NCI-H446 (cell line): ENCODE measurements at regions not wholly inside any gene's neighbourhood (a gene's known extent, or its start where the extent isn't known, plus 50 kb on each side); places are given as distances from the start of the nearest gene placed in this dataset.
"Not testable (repeated sequence)": the region's sequence is repeated elsewhere in the genome, so short reads cannot be mapped to it uniquely, and the experiment has no call there.

Source experiments
- DNase-seq, 2 experiments: peaks; one replicate each; lab custom pipeline; 2025; lab: John Stamatoyannopoulos, UW

DNA sequence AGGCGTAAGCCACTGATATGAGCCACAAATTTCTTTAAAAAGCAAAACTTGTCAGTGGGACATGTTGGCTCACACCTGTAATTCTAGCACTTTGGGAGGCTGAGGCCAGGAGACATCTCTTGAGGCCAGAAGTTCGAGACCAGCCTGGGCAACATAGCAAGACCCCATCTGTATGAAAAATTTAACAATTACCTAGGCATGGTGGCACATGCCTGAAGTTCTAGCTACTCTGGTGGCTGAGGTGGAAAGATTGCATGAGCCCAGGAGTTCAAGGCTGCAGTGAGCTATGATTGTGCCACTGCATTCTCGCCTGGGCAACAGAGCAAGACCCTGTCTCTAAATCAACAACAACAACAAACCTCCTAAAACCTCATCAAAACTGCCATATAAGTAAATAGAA is 147.6 kb upstream of the BARHL2 start:
- DNase-seq = no peak

DNA sequence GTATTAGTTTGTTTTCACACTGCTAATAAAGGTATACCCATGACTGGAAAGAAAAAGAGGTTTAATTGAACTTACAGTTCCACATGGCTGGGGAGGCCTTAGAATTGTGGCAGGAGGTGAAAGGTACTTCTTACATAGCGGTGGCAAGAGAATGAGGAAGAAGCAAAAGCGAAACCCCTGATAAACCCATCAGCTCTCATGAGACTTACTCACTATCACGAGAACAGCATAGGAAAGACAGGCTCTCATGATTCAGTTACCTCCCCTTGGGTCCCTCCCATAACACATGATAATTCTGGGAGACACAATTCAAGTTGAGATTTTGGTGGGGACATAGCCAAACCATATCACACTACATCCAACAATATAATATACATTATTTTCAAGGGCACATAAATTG is 145.7 kb upstream of the BARHL2 start:
- no peak for DNase-seq

DNA sequence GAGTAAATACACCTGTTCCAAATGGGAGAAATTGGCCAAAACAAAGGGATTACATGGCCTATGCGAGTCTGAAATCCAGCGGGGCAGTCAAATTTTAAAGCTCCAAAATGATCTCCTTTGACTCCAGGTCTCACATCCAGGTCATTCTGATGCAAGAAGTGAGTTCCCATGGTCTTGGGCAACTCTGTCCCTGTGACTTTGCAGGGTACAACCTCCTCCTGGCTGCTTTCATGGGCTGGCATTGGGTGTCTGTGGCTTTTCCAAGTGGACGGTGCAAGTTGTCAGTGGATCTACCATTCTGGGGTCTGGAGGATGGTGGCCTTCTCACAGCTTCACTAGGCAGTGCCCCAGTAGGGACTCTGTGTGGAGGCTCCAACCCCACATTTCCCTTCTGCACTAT is 144.3 kb upstream of the BARHL2 start:
- not testable (repeated sequence) for DNase-seq

DNA sequence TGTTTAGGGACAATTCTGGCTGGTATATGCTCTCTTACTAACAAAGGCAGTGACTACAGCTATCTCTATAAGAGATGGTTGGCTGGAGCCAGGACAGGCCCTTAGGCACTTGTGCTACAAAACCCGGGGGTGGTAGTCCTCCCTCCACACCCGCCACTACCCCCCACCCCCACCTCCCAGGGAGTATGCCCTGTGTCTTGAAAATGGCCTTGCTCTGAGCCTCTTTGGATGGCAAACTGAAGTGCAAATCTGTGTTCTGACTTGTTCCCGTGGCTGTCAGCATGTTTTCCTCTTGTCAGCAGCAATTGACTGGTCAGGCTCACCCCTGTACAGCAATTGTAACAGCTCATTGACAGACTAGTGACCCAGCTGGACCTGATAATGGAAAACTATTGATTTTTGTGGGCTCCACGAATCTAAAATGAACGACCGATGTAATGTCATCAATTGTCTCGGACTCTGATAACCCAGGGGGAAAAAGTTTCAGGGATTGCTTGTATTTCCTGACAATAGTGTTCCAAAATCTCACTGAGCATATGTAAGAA is 139.4 kb upstream of the BARHL2 start:
- no peak for DNase-seq

DNA sequence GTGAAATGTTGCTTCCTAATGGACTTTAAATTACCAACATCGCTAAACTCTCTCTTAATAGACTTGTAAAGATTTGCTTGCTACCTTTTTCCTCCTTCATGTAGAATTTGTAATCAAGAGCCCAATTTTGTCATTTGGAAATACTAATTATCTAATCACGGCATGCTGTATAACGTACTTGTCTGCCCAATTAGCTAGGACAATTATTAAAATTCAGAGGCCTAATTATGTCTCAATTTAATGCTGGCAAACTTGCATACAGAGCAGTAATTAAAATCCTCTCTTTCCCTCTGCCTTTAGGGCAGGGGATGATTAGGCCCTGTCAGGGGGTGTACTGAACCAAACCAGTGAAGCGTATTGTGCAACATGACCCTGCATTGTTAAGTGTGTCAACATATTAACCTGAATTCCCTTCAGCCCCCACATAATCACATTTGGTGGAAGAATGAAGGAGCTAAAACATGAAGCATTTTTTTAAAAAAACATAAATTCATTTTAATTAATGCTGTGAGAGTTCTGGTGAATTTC is 137.4 kb upstream of the BARHL2 start:
- DNase-seq = no peak

DNA sequence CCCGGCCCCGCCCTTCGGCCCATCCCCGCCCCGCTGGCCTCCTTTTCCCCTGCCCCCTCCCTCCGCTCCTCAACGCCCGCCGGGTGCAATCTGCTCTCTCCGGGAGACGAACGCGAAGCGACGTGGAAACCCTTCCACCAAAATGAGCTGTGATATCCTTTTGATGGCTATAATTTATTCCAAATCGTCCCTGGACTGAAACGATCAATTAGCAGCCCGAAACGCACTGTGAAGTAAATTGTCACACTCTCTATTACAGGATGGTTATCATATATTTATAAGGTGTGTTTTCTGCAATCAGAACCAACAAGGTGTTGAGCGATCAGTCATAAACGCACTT is 134.6 kb upstream of the BARHL2 start:
- peak in 1 of 2 experiments; percentile 79 for DNase-seq

DNA sequence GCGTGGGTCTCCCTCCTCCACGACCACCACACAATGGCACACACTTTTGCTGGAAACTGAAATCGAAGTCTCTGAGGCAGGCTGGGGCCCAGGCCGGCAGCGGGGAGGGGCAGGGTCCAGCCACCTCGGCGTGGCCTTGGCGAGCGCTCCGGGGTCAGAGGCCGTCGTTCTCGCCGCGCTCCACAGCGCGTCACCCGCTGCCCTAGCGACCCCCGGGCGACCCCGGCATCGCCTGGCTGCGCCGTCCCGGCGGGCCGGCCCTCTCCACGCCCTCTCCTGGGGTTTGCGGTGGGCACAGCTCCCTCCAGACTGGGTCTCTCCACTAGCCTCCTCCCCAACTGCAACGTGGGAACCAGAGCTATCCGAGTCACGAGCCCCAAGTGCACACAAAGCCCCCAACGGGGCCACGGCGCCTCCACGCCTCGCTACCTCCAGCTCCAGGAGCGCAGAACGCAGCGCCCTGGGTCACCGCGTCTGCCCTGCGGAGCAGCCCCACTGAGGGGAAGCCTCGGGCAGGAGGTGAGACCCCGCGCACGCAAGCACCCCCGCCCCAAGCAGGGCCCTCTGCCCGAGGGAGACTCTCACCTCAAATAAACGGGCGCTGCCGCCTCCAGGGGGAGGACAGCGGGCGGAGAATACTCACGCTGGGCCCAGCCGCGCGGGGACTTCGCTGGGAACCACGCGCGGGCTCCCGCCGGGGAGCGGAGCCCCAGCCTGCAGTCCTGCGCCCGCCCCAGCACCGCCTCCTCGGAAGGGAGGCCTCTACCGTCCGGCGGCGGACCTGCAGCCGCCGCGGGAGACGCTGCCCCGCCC is 134.0 kb upstream of the BARHL2 start:
- DNase-seq = peak; percentile 79 to 95

DNA sequence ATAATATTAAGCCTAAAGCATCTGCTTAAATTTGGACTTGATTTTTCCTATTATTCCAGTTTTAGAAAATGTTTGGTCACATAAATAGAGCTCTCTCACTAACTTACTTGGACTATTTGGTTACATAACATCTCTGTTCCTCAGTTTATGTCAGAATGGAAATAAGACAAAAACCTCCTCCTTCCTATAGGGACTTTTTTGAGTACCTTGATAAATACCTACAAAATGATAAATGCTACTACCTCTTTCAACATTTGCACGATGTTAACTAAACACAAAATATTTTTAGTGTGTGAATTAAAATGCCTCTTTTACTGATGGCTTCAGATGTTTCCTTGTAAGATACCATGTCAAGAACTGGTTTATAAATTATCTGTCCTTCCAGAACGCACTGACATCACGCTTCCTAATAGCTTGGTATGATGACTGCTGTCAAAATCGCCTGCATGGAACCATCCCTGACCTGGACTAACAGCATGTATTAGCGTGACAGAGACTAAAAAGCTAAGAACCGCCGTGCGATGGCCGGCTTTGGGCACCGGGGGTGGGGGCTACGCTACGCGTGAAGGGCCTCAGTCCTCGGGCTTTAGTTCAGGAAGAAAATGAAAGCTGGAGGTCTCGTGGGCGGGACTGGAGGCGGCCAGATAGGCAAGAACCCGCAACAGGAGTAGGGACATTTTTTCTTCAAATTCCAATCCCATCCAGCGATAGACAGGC is 133.2 kb upstream of the BARHL2 start:
- DNase-seq = peak; percentile 12 to 35

DNA sequence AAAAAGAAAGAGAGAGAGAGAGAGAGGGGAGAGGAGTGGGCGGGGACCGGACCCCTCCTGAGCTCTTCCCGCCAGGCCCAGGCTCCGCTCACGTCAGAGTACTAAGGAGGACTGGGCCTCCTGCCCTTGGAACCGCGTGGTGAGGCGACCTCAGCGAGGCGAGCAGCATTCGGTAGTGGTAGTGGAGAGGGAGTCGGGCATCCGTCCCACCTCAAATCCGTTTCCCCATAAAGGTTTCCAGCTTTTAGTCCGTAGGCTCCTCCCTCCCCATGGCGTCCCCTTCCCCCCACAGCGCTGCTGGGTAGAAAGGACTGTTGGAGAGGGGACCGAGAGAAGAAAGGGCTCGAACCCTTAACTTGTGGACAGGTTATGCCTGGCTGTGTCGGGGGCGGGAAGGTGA is 124.4 kb upstream of the BARHL2 start:
- no peak for DNase-seq

DNA sequence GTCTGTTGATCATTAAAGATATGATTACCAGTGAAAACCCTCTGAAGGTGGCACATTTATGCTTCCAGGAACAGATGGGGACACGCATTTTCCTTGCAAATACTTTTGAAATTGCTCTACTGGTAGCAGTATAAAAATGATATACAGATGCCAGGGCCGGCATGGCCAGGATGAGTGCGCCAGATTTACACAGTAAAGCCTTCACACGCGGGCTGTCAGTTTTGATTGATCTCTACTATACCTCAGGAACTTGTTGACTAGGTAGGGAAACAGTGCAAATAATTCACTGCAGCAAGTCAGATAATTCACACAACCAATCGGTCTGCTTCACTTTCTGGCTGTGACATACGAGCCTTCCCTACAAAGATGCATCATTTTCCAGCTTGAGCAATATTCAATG is 123.2 kb upstream of the BARHL2 start:
- DNase-seq = no peak

DNA sequence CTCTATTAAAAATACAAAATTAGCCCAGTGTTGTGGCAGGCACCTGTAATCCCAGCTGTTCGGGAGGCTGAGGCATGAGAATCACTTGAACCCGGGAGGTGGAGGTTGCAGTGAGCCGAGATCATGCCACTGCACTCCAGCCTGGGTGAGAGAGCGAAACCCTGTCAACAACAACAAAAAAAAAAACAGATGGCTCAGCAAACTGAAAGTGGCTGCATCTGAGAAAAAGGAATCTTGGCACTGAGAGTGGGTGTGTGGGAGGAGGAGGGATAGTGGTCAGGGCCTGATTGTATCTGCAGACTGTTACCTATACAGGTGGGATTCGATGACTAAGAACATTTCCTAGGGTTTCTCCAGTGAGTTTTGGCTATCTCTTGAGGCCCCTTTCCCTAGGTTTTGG is 122.2 kb upstream of the BARHL2 start:
- DNase-seq = no peak

DNA sequence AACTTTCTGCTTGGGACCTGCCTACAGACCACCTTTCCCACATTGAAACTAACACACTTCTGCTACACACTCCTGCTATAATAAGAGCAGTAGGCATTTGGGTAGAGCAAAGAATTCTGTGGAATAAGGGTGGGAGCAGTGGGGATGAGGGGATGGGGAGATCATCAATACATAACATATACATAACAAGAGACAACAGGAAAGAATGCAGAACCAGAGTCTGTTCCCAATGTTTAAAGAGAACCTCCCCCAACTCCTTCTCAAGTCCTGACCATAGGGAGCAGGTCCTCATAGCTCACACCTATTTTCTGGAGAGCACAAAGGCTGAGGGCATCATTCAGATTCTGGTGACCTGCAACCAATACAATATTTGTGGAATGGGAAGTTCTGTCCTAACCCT is 121.6 kb upstream of the BARHL2 start:
- DNase-seq = no peak

DNA sequence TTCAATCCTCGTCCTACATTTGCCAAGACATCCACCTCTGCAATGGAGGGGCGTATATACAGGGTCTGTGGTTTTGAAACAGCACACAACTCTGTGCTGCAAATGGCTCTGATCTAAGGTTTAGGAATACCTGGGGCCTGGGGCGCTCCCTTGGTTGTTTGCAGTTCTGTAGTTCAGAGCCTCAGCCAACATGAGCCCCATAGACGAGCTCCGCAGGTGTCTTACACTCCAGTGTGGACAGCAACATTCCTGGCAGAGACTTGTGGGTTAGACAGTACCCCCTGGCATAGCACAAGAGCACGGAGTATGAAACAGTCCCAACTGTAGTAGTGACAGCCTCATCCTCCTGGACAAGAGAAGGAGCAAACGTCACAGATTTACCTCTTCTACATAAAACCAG is 120.3 kb upstream of the BARHL2 start:
- no peak for DNase-seq

DNA sequence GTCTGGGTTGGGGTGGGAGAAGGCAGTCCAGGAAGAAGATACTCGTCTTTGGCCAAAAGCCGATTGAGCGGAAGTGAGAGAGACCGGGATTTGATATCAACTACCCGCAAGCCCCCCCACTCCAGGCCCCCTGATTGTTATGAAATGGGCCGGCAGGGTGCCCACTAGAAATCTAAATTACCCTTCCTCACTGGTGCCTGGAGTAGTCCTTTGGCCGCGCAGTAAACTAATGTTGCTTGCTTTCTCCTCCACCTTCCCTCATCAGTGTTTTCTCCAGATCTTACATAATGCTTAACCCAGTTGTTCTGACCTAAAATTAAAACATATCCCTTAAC is 119.2 kb upstream of the BARHL2 start:
- no peak for DNase-seq

DNA sequence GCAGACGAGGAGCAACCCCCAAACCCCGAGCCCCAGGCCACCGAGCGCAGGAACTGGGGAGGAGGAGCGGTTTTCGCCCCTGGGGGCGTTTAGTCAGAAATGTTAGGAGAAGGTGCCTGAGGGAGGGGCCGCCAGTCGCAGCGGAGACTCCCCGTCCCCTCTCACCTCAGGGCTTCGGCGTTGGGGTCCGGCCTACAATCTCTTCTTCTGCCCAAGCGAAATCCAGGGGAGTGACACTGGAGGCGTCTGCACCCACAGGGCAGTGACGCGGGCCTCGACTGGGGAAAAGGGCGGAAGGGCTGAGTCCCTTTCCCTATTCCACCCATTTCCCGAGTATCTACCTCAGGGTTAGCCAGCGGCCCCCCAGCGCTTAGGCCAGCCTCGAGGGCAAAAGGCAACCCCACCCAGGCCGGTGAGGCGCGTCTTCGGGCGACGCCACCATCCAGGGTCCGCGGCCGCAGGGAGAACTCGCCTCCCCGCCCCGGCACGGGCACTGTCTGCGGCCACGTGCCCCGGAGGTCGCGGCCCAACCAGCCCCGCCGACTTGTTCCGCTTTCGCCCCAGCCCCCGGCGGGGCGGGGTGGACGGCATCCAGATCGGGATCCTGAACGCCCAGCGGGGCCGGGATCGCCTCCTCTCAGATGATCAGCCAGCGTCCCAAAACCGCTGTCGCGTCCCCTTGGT is 118.7 kb upstream of the BARHL2 start:
- no peak for DNase-seq

DNA sequence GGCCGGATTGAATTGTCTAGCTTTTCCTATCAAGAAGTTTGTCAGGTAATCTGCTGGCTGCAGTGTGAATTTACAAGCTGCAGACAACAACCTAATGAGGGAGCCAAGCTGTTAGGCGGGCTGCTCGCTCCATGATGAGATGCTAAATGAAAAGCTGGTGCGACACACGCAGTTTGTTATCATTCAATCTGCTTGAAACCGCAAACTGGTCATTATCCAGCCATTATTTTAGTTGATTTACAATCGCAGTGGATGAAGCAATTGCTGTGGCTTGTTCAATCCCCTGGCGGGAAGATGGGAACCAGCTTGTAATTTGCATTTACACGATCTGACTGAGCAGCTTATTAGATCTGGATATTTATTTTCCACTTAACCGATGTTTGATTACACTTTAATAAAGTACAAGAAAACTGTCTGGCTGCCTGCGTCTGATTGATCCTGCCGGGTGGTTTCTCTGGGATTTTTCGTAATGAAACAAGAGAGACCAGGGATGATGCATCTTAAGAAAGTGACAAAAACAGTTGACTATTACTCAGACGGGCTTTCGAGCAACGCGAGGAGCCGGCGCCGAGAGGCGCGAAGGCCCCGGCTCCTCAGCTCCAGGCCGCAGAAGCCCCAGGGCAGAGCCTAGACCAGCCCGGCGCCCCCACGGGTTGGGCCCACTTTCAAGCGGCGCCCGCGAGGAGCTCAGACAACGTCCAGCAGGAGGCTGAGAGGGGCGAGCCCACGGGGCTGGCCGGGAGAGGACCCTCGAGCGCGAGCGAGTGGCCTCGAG is 118.0 kb upstream of the BARHL2 start:
- no peak for DNase-seq

DNA sequence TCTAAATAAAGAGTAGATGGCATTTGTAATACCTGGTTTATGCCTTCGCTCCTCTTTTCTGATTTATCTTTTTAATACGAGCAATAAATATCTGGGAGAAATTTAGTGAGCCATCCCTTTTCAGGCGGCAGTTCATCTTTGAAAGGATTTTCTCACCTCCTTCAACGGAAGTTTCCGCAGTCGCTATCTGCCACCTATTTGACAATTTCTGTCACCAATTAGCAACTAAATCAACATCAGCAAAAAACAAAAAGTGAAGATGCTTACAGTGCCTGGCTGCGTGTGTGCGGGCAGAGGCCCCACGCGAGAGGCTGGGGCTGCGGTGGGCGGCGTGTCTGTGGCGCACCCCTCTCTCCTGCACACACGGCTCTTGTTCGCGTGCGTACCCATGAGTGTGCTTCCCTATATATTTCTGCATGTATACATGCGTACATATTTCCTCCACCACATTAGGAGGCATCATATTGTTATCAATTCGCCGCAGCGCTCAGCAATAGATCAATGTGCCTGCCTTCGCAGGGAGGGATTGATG is 117.3 kb upstream of the BARHL2 start:
- DNase-seq = no peak

DNA sequence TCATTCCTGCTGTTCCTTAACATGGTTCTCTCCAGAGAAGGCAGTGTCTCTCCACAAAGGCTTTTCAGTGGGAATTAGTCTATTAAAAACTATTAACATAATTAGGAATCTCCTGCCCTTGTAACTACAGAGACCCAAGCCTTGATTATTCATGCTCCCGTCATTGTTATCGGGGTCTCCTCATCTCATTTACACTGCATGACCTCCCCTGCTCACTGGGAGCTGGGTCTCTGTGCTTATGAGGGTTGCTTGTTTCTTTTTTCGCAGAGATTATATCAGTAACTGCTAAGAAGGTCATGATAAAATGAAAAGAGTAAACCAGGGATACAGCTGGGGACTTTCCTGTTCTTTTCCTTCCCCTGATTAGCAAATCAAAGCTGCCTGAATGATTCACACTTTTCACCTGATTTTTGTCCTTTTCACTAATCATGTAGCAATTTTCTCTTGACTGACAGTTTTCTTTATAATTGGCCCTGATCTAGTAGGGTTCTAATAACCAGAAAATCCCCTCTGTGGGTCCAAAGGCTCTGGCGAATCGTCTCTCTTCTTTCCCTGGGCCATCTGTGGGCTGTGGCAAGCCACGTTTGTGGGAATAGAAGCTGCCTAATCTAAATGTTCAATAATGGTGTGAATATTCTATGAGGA is 116.5 kb upstream of the BARHL2 start:
- no peak for DNase-seq

DNA sequence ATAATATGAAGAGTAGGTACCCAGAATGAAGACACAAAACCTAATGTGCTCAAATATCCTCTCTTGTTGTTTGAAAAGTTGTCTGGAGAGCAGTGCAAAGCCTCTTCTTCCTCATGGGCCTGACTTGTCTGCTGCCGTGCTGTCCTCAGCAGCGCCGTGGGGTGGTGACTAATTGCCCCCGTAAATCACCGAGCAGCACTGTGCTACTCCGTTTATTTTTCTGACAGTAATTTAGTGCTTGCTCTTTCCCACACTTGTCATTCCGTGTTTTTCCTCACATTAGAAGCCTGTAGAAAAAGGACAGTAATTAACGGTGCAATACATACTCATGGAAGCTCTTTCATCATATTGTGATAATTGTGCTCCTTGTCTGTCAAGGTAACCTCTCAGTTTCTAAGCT is 114.8 kb upstream of the BARHL2 start:
- DNase-seq = no peak

DNA sequence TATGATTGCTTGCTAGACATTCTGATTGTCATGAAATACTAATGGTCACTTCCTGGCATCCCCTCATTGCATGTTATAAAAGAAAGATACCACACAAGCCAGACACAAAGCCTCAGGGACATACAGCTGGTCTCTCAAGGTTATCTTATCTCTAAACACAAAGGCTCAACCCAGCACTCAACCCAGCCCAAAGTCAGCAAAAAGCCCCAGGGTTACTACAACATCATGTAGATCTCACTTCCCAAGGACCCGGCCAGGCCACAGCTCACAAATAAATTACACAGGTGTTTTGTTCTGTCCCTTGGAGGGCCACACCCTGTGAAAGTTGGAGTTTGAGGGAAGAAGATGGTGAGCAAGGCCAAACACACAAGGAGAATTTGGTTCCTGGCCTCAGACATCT is 109.7 kb upstream of the BARHL2 start:
- no peak for DNase-seq

DNA sequence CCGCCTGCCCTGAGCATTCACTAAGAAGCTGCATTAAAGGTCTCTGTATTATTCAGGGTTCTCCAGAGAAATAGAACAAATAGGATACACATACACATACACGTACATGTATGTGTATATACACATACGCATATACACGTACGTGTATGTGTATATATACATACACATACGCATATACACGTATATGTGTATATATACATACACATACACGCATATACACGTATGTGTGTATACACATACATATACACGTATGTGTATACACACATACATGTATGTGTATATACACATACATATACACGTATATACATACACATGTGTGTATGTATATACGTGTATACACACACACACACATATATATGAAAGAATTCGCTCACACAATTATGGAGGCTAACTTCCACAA is 108.9 kb upstream of the BARHL2 start:
- no peak for DNase-seq
